Natural killer cell (primary cell): ENCODE measurements at regions not wholly inside any gene's neighbourhood (a gene's known extent, or its start where the extent isn't known, plus 50 kb on each side); places are given as distances from the start of the nearest gene placed in this dataset.

Source experiments
- ATAC-seq, 3 donors: fragments of 150-1000 bp in 2 of 3; fragments of 200-7000 bp in 1 of 3; cut with Tn5 transposase; 1 replicate in 1 of 3; 2 replicates in 2 of 3; pipeline ENCODE4 v1.10.0; 2021; ENCODE audit warnings: mild to moderate bottlenecking in 2 of 3, moderate library complexity in 2 of 3
- DNase-seq, 2 donors: peaks; one replicate each; pipeline versions ENCODE4 v3.0.0 to v3.0.0-alpha.2; 2013 to 2021; ENCODE audit warnings: mixed read lengths in 1 of 2
- H3K27ac ChIP-seq: one replicate; pipeline ENCODE4 v1.5.1; 2013; ENCODE audit warnings: mild to moderate bottlenecking, low read length
- H3K27me3 ChIP-seq: one replicate; pipeline ENCODE4 v1.6.1; 2013; ENCODE audit warnings: low read length; ENCODE audit not compliant: control insufficient read depth, insufficient read depth
- H3K36me3 ChIP-seq: one replicate; pipeline ENCODE4 v1.6.1; 2013; ENCODE audit warnings: low read length; ENCODE audit not compliant: control insufficient read depth, insufficient read depth
- H3K4me1 ChIP-seq: one replicate; pipeline ENCODE4 v1.6.1; 2013; ENCODE audit warnings: low read length; ENCODE audit not compliant: control insufficient read depth, insufficient read depth
- H3K4me3 ChIP-seq: one replicate; pipeline ENCODE4 v1.5.1; 2013; ENCODE audit warnings: low read length
- H3K9me3 ChIP-seq: one replicate; pipeline ENCODE4 v1.6.1; 2013; ENCODE audit warnings: low read length; ENCODE audit not compliant: control insufficient read depth, insufficient read depth
- H3K27ac Mint-ChIP-seq, 2 donors: one replicate each; pipeline ENCODE4 v1.8.0; 2022; ENCODE audit warnings: mild to moderate bottlenecking in 2 of 2, mixed read lengths in 2 of 2, moderate library complexity in 1 of 2
- H3K27me3 Mint-ChIP-seq, 2 donors: one replicate each; pipeline ENCODE4 v1.8.0; 2022; ENCODE audit warnings: low read depth in 2 of 2, mixed read lengths in 2 of 2
- H3K36me3 Mint-ChIP-seq: one replicate; pipeline ENCODE4 v1.8.0; 2022; ENCODE audit warnings: mixed read lengths
- H3K4me1 Mint-ChIP-seq, 2 donors: one replicate each; pipeline ENCODE4 v1.8.0; 2022; ENCODE audit warnings: mixed read lengths in 2 of 2
- H3K4me3 Mint-ChIP-seq: one replicate; pipeline ENCODE4 v1.8.0; 2022; ENCODE audit warnings: mild to moderate bottlenecking, moderate library complexity, mixed read lengths
- H3K9me3 Mint-ChIP-seq, 2 donors: one replicate each; pipeline ENCODE4 v1.8.0; 2022; ENCODE audit warnings: mixed read lengths in 2 of 2
- WGBS: methylation state at CpG from one replicate; pipeline ENCODE4 v1.1.7; 2013; ENCODE audit warnings: missing lambda C conversion rate; ENCODE audit not compliant: insufficient coverage; 5-methylcytosine and 5-hydroxymethylcytosine counted together
- intact Hi-C: fragments of 100-400 bp; cut with micrococcal nuclease; formaldehyde crosslinking; loops from one replicate; pipeline ENCODE4 v1.14.2; 2022
- TF ChIP-seq, protein P1 (sequence below): fragments of 200-600 bp; IDR thresholded peaks from one replicate; pipeline ENCODE4 v1.8.0; 2022; ENCODE audit warnings: antibody characterized with exemption

- Mint-ChIP-seq H3K9me3 (no peaks in the 10 kb centered on the region), H3K36me3 (no peaks in the 10 kb centered on the region), H3K4me3 (no peak overlapping the region), H3K27me3 (peaks cover 6 to 24% of the 10 kb centered on the region in 2 donors), H3K27ac (no peak overlapping the region), H3K4me1 (peaks cover 0 to 5% of the 10 kb centered on the region in 2 donors)
- peaks cover 5% of the 10 kb centered on the region for H3K4me1 ChIP-seq
- 87% methylated on average over 1 of the region's 1 CpG for WGBS
- H3K4me3 ChIP-seq = no peak overlapping the region
- no peaks in the 10 kb centered on the region for H3K36me3 ChIP-seq
- no peaks in the 10 kb centered on the region for H3K9me3 ChIP-seq
- H3K27me3 ChIP-seq = no peaks in the 10 kb centered on the region
- intact Hi-C loops = no loop called here
- TF ChIP-seq, protein P1, sequence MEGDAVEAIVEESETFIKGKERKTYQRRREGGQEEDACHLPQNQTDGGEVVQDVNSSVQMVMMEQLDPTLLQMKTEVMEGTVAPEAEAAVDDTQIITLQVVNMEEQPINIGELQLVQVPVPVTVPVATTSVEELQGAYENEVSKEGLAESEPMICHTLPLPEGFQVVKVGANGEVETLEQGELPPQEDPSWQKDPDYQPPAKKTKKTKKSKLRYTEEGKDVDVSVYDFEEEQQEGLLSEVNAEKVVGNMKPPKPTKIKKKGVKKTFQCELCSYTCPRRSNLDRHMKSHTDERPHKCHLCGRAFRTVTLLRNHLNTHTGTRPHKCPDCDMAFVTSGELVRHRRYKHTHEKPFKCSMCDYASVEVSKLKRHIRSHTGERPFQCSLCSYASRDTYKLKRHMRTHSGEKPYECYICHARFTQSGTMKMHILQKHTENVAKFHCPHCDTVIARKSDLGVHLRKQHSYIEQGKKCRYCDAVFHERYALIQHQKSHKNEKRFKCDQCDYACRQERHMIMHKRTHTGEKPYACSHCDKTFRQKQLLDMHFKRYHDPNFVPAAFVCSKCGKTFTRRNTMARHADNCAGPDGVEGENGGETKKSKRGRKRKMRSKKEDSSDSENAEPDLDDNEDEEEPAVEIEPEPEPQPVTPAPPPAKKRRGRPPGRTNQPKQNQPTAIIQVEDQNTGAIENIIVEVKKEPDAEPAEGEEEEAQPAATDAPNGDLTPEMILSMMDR = no peak
- H3K27ac ChIP-seq = no peak overlapping the region
- no peak for DNase-seq
- no peak for ATAC-seq
Observed at GRCh38 chr6:149127212-149127611, 190.3 kb upstream of the TAB2 start.

GRCh38 chr6:149128489-149129145, 188.9 kb upstream of the TAB2 start:
- H3K36me3 Mint-ChIP-seq = no peaks in the 10 kb centered on the region
- peaks cover 5% of the 10 kb centered on the region for H3K4me1 ChIP-seq
- peaks cover 0 to 5% of the 10 kb centered on the region in 2 donors for H3K4me1 Mint-ChIP-seq
- intact Hi-C loops = no loop called here
- H3K4me3 Mint-ChIP-seq = no peak overlapping the region
- TF ChIP-seq, protein P1 = no peak
- H3K27ac ChIP-seq = no peak overlapping the region
- no peaks in the 10 kb centered on the region for H3K9me3 Mint-ChIP-seq
- H3K4me3 ChIP-seq = no peak overlapping the region
- 16% methylated on average over 5 of the region's 5 CpGs for WGBS
- no peaks in the 10 kb centered on the region for H3K36me3 ChIP-seq
- DNase-seq (peak in 1 of 2 donors; percentile 54), ATAC-seq (no peak)
- H3K27me3 ChIP-seq = no peaks in the 10 kb centered on the region
- peaks cover 6 to 24% of the 10 kb centered on the region in 2 donors for H3K27me3 Mint-ChIP-seq
- H3K27ac Mint-ChIP-seq = no peak overlapping the region
- no peaks in the 10 kb centered on the region for H3K9me3 ChIP-seq

- no peak overlapping the region for H3K4me3 Mint-ChIP-seq
- no peaks in the 10 kb centered on the region for H3K36me3 Mint-ChIP-seq
- TF ChIP-seq, protein P1 = no peak
- intact Hi-C loops = no loop called here
- no peak overlapping the region for H3K4me3 ChIP-seq
- no peaks in the 10 kb centered on the region for H3K27me3 ChIP-seq
- peaks cover 0 to 5% of the 10 kb centered on the region in 2 donors for H3K4me1 Mint-ChIP-seq
- WGBS = 55% methylated on average over 9 of the region's 9 CpGs
- no peak overlapping the region for H3K27ac ChIP-seq
- peaks cover 5% of the 10 kb centered on the region for H3K4me1 ChIP-seq
- DNase-seq = no peak
- ATAC-seq = no peak
- H3K9me3 ChIP-seq = no peaks in the 10 kb centered on the region
- H3K27ac Mint-ChIP-seq = no peak overlapping the region
- no peaks in the 10 kb centered on the region for H3K9me3 Mint-ChIP-seq
- H3K27me3 Mint-ChIP-seq = peaks cover 0 to 17% of the 10 kb centered on the region in 2 donors
- no peaks in the 10 kb centered on the region for H3K36me3 ChIP-seq
Observed at GRCh38 chr6:149129371-149130077, 188.0 kb upstream of the TAB2 start.
